VCaP (cell line): ENCODE measurements at regions not wholly inside any gene's neighbourhood (a gene's known extent, or its start where the extent isn't known, plus 50 kb on each side); places are given as distances from the start of the nearest gene placed in this dataset.

Experiments used
- H3K27ac ChIP-seq: fragments of 450-650 bp; 2 replicates; pipeline ENCODE4 v1.5.1; 2017
- CTCF ChIP-seq: fragments of 450-650 bp; conservative IDR thresholded peaks from 2 replicates; pipeline ENCODE4 v1.5.1; 2017; ENCODE audit warnings: mild to moderate bottlenecking, moderate library complexity

- TF ChIP-seq CTCF, result no peak
Measured at GRCh38 chr16:73890186-73891128, 406.2 kb upstream of the PSMD7 start.

GRCh38 chr16:73888840-73889490 lies 407.6 kb upstream of the PSMD7 start:
- no peak for TF ChIP-seq CTCF
- H3K27ac ChIP-seq, result no peak overlapping the region

More at GRCh38 chr16:73890186-73891128, 406.2 kb upstream of the PSMD7 start:
- H3K27ac ChIP-seq, result no peak overlapping the region

- TF ChIP-seq CTCF, result no peak
- no peak overlapping the region for H3K27ac ChIP-seq
Measured at GRCh38 chr16:73887911-73888310, 408.7 kb upstream of the PSMD7 start.

GRCh38 chr16:73886426-73886825 lies 410.2 kb upstream of the PSMD7 start:
- no peak overlapping the region for H3K27ac ChIP-seq
- TF ChIP-seq CTCF, result no peak

GRCh38 chr16:73885319-73885718 lies 411.3 kb upstream of the PSMD7 start:
- no peak overlapping the region for H3K27ac ChIP-seq
- no peak for TF ChIP-seq CTCF

- H3K27ac ChIP-seq, result no peak overlapping the region
- TF ChIP-seq CTCF, result no peak
Measured at GRCh38 chr16:73883841-73884240, 412.8 kb upstream of the PSMD7 start.

GRCh38 chr16:73883126-73883525 lies 413.5 kb upstream of the PSMD7 start:
- H3K27ac ChIP-seq, result no peak overlapping the region
- TF ChIP-seq CTCF, result no peak
